ENCODE measurements at regions not wholly inside any gene's neighbourhood (a gene's known extent, or its start where the extent isn't known, plus 50 kb on each side); places are given as distances from the start of the nearest gene placed in this dataset.

DNA sequence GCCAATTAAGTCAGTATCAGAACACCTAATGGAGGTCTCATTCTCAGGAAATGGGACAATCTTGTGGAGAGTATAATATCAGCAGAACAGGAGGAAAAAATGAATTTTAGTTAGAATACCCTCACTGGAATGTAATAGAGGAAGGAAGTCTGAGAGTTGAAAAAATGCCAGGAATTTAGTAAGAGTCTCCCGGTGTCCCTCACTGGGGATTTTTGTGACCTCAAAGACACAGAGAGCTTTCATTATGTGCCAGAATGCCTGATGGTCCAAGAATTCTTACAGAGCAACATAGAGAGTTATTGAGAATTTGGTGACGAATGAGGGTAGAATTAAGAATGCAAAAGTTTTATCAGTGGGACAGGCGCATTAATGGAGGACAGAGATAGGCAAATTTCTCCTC is 443.5 kb upstream of the B3GALT2 start:
- TF ChIP-seq, protein P1, sequence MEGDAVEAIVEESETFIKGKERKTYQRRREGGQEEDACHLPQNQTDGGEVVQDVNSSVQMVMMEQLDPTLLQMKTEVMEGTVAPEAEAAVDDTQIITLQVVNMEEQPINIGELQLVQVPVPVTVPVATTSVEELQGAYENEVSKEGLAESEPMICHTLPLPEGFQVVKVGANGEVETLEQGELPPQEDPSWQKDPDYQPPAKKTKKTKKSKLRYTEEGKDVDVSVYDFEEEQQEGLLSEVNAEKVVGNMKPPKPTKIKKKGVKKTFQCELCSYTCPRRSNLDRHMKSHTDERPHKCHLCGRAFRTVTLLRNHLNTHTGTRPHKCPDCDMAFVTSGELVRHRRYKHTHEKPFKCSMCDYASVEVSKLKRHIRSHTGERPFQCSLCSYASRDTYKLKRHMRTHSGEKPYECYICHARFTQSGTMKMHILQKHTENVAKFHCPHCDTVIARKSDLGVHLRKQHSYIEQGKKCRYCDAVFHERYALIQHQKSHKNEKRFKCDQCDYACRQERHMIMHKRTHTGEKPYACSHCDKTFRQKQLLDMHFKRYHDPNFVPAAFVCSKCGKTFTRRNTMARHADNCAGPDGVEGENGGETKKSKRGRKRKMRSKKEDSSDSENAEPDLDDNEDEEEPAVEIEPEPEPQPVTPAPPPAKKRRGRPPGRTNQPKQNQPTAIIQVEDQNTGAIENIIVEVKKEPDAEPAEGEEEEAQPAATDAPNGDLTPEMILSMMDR (IDR thresholded peaks at IDR 0.05 in 4 of 5, conservative IDR thresholded peaks at IDR 0.05 in 1 of 5) = no peak
- TF ChIP-seq POLR2A (IDR thresholded peaks at IDR 0.05) = no peak
